OCI-LY1 (cell line): ENCODE measurements at regions not wholly inside any gene's neighbourhood (a gene's known extent, or its start where the extent isn't known, plus 50 kb on each side); places are given as distances from the start of the nearest gene placed in this dataset.

Source experiments
- H2AFZ ChIP-seq: fragments of 200-600 bp; sonication (generic), shearing (Covaris generic); 2 replicates; pipeline ENCODE4 v1.6.0; 2014; ENCODE audit warnings: antibody characterized with exemption, mild to moderate bottlenecking, low read length
- H3F3A ChIP-seq: fragments of 200-600 bp; sonication (generic), shearing (Covaris generic); 2 replicates; pipeline ENCODE4 v1.6.0; 2014; ENCODE audit warnings: mild to moderate bottlenecking, antibody characterized with exemption, low read length, moderate library complexity; ENCODE audit not compliant: insufficient read depth
- H3K27ac ChIP-seq: fragments of 200-600 bp; sonication (generic); 2 replicates; pipeline ENCODE4 v1.5.1; 2014; ENCODE audit warnings: low read length, mixed run types, mild to moderate bottlenecking, low read depth; ENCODE audit not compliant: poor library complexity, severe bottlenecking
- H3K27me3 ChIP-seq: fragments of 200-600 bp; sonication (generic); 2 replicates; pipeline ENCODE4 v1.6.0; 2014; ENCODE audit warnings: antibody characterized with exemption, mild to moderate bottlenecking, low read length, moderate library complexity; ENCODE audit not compliant: insufficient read depth
- H3K36me3 ChIP-seq: fragments of 200-600 bp; sonication (generic); 2 replicates; pipeline ENCODE4 v1.6.1; 2014; ENCODE audit warnings: mild to moderate bottlenecking, antibody characterized with exemption, low read length, moderate library complexity, mixed read lengths; ENCODE audit not compliant: insufficient read depth
- H3K4me1 ChIP-seq: fragments of 200-600 bp; sonication (generic); 2 replicates; pipeline ENCODE4 v1.5.1; 2014; ENCODE audit warnings: mild to moderate bottlenecking, low read length, moderate library complexity; ENCODE audit not compliant: insufficient read depth, severe bottlenecking
- H3K4me2 ChIP-seq: fragments of 200-600 bp; sonication (generic), shearing (Covaris generic); 2 replicates; pipeline ENCODE4 v1.6.1; 2014; ENCODE audit warnings: low read length
- H3K4me3 ChIP-seq: fragments of 200-600 bp; sonication (generic); 2 replicates; pipeline ENCODE4 v1.5.1; 2014; ENCODE audit warnings: low read length, low read depth, mild to moderate bottlenecking, mixed read lengths; ENCODE audit not compliant: poor library complexity, severe bottlenecking
- H3K79me2 ChIP-seq: fragments of 200-600 bp; shearing (Covaris generic); 2 replicates; pipeline ENCODE4 v1.6.1; 2016; ENCODE audit warnings: mixed run types, low read length, mixed read lengths; ENCODE audit not compliant: insufficient read depth
- H3K9ac ChIP-seq: fragments of 200-600 bp; sonication (generic), shearing (Covaris generic); 2 replicates; pipeline ENCODE4 v1.6.1; 2014; ENCODE audit warnings: mild to moderate bottlenecking, low read length, mixed read lengths
- H3K9me2 ChIP-seq: fragments of 200-600 bp; sonication (generic), shearing (Covaris generic); 2 replicates; pipeline ENCODE4 v1.6.1; 2014; ENCODE audit warnings: low read depth, mild to moderate bottlenecking, low read length, mixed read lengths
- H3K9me3 ChIP-seq: fragments of 200-600 bp; shearing (Covaris generic); 2 replicates; pipeline ENCODE4 v1.6.1; 2014; ENCODE audit warnings: low read length, mixed read lengths
- H4K20me1 ChIP-seq: fragments of 200-600 bp; sonication (generic), shearing (Covaris generic); 2 replicates; pipeline ENCODE4 v1.6.0; 2016; ENCODE audit warnings: mild to moderate bottlenecking, low read length; ENCODE audit not compliant: insufficient read depth
- EZH2 ChIP-seq: fragments of 200-600 bp; sonication (generic), shearing (Covaris generic); IDR thresholded peaks from 2 replicates; pipeline ENCODE4 v1.8.0; 2017; ENCODE audit warnings: borderline replicate concordance, mixed run types, mild to moderate bottlenecking, antibody characterized with exemption, low read length, moderate library complexity, mixed read lengths
- TF ChIP-seq, protein P1 (sequence below): fragments of 200-600 bp; sonication (generic), shearing (Covaris generic); IDR thresholded peaks from 2 replicates; pipeline ENCODE4 v1.5.1; 2017; ENCODE audit warnings: mild to moderate bottlenecking, antibody characterized with exemption, low read length, moderate library complexity, mixed read lengths

DNA sequence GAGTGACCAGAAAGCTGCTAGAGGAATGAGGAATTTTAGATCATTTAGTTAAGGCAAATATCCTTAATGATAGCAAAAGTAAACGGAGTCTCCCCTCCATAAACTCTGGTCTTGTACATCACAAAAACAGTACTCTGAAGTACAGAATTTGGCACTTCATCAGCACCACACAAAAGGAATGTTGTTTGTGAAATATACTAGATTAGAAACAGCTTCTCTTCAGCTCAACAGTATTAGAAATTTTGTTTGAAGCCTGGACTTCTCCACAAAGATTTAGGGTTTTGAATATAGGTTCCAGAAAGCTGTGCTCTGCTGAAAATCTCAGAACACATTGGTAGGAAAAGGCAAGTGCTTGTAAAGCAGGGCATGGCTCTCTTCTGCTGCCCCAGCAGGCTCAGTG, 135.1 kb upstream of the PTGFR start:
- H2AFZ ChIP-seq = no peak overlapping the region
- H4K20me1 ChIP-seq = no peaks in the 10 kb centered on the region
- H3K4me2 ChIP-seq = no peak overlapping the region
- H3K27me3 ChIP-seq = no peaks in the 10 kb centered on the region
- H3K79me2 ChIP-seq = no peaks in the 10 kb centered on the region
- H3K9ac ChIP-seq = no peak overlapping the region
- H3K9me3 ChIP-seq = no peaks in the 10 kb centered on the region
- H3K36me3 ChIP-seq = no peaks in the 10 kb centered on the region
- H3K27ac ChIP-seq = no peak overlapping the region
- no peaks in the 10 kb centered on the region for H3K9me2 ChIP-seq
- TF ChIP-seq EZH2 = no peak
- no peaks in the 10 kb centered on the region for H3K4me1 ChIP-seq
- H3F3A ChIP-seq = no peaks in the 10 kb centered on the region
- no peak overlapping the region for H3K4me3 ChIP-seq

DNA sequence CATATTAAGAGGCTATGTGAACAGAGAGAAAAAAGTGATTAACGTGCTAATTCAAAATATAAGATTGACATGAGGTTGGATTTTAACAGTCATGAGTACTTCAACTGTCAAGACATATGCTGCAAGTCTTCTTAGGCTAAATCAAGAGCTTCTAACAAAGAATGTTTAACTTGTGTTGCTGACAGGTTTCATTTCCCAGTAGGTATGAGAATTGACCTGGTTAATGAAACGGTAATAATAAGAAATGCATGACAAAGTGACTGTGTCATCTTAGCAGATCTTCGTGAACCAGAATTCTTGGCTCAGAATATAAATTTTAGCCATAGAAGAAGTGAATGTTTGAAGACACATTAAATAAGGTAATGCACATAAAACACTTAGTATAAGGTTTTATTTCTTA, 132.6 kb upstream of the PTGFR start:
- no peak overlapping the region for H3K27ac ChIP-seq
- H3K9ac ChIP-seq = no peak overlapping the region
- H3K4me1 ChIP-seq = no peaks in the 10 kb centered on the region
- no peaks in the 10 kb centered on the region for H3K27me3 ChIP-seq
- H3K79me2 ChIP-seq = no peaks in the 10 kb centered on the region
- no peaks in the 10 kb centered on the region for H3K9me2 ChIP-seq
- H3K4me3 ChIP-seq = no peak overlapping the region
- H3K4me2 ChIP-seq = no peak overlapping the region
- TF ChIP-seq EZH2 = no peak
- TF ChIP-seq, protein P1, sequence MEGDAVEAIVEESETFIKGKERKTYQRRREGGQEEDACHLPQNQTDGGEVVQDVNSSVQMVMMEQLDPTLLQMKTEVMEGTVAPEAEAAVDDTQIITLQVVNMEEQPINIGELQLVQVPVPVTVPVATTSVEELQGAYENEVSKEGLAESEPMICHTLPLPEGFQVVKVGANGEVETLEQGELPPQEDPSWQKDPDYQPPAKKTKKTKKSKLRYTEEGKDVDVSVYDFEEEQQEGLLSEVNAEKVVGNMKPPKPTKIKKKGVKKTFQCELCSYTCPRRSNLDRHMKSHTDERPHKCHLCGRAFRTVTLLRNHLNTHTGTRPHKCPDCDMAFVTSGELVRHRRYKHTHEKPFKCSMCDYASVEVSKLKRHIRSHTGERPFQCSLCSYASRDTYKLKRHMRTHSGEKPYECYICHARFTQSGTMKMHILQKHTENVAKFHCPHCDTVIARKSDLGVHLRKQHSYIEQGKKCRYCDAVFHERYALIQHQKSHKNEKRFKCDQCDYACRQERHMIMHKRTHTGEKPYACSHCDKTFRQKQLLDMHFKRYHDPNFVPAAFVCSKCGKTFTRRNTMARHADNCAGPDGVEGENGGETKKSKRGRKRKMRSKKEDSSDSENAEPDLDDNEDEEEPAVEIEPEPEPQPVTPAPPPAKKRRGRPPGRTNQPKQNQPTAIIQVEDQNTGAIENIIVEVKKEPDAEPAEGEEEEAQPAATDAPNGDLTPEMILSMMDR = no peak
- no peaks in the 10 kb centered on the region for H3F3A ChIP-seq
- H3K9me3 ChIP-seq = no peaks in the 10 kb centered on the region
- no peak overlapping the region for H2AFZ ChIP-seq
- H3K36me3 ChIP-seq = no peaks in the 10 kb centered on the region
- H4K20me1 ChIP-seq = no peaks in the 10 kb centered on the region

DNA sequence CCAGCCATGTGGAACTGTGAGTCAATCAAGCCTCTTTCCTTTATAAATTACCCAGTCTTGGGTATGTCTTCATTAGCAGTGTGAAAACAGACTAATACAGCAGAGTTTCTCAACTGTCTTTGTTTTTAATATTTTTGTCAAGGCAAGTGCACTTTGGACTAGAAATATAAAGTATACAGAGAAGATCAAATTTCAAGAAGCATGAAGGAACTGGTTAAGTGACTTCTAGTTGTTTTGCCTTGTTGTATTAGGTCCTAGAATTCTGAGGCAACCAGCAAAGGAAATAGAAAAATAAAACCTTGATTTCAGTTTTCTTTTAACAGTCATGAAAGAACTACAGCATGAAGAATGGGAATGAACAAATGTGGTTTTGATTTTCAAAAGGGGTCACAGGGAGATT, 131.1 kb upstream of the PTGFR start:
- H3K79me2 ChIP-seq = no peaks in the 10 kb centered on the region
- H3K9me2 ChIP-seq = no peaks in the 10 kb centered on the region
- no peaks in the 10 kb centered on the region for H3K4me1 ChIP-seq
- no peak for TF ChIP-seq EZH2
- TF ChIP-seq, protein P1 = no peak
- no peak overlapping the region for H3K9ac ChIP-seq
- no peaks in the 10 kb centered on the region for H3K9me3 ChIP-seq
- H3K27ac ChIP-seq = no peak overlapping the region
- no peak overlapping the region for H3K4me3 ChIP-seq
- H2AFZ ChIP-seq = no peak overlapping the region
- H4K20me1 ChIP-seq = no peaks in the 10 kb centered on the region
- no peaks in the 10 kb centered on the region for H3F3A ChIP-seq
- H3K36me3 ChIP-seq = no peaks in the 10 kb centered on the region
- no peaks in the 10 kb centered on the region for H3K27me3 ChIP-seq
- no peak overlapping the region for H3K4me2 ChIP-seq

DNA sequence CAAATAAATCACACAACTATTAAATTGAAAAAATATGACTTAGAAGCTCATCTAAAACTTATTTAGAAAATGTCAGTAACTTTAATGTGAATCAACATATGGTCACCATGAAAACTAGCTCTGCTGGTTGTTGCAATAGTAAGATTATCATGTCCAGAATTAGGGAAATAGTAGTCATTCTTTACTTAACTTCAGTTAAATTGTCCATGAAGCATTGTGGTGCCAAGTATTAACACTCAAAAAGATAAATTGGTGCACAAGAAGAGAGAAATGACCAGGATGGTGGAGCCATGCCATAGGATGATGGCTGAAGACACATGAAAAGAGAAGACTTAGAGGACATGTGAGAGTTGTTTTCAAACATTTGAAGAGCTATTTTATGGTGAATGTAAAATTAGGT, 130.2 kb upstream of the PTGFR start:
- Histone ChIP-seq H3K4me1 (no peaks in the 10 kb centered on the region), H3K9me3 (no peaks in the 10 kb centered on the region), H3K4me2 (no peak overlapping the region), H3K79me2 (no peaks in the 10 kb centered on the region), H3K4me3 (no peak overlapping the region), H3K27ac (no peak overlapping the region), H3K9ac (no peak overlapping the region), H3K9me2 (no peaks in the 10 kb centered on the region), H3F3A (no peaks in the 10 kb centered on the region), H3K36me3 (no peaks in the 10 kb centered on the region), H2AFZ (no peak overlapping the region), H4K20me1 (no peaks in the 10 kb centered on the region), H3K27me3 (no peaks in the 10 kb centered on the region)
- TF ChIP-seq EZH2 = no peak
- TF ChIP-seq, protein P1 = no peak
